HTR-8/SVneo (cell line): ENCODE measurements at regions not wholly inside any gene's neighbourhood (a gene's known extent, or its start where the extent isn't known, plus 50 kb on each side); places are given as distances from the start of the nearest gene placed in this dataset.
"Not testable (repeated sequence)": the region's sequence is repeated elsewhere in the genome, so short reads cannot be mapped to it uniquely, and the experiment has no call there.

Experiments
- DNase-seq: peaks from one replicate; pipeline ENCODE4 v3.0.0; 2011; ENCODE audit warnings: low spot score, mixed read lengths; ENCODE audit not compliant: insufficient read length
- FAIRE-seq: peaks from 2 replicates; lab custom pipeline; 2011; peaks lifted over from hg19 to GRCh38; lab: Jason Lieb, UNC

GRCh38 chr2:242165115-242165514 is 295.6 kb downstream of the RTP5 start:
- FAIRE-seq, DNase-seq: not testable (repeated sequence)

DNA sequence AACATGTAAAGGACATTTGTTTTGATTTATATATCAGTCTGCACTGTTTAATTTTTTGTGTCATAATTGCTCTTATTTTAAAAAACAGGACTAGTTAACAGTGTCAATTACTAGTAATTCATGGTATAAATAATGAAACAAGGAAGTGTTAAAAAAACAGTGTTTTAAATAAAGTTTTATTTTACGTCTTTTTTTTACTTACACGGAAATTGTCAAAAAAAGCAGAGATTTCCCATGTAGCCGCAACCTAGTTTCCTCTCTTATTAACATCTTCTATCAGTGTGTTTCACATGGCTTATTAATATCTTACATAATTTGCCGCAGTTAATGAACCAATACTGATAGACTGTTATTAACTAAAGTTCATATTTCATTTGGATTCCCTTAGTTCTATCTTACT is 301.8 kb downstream of the RTP5 start:
- FAIRE-seq, DNase-seq: not testable (repeated sequence)
